NCI-H69 (cell line): ENCODE measurements at regions not wholly inside any gene's neighbourhood (a gene's known extent, or its start where the extent isn't known, plus 50 kb on each side); places are given as distances from the start of the nearest gene placed in this dataset.
A peak's percentile ranks its signal among the peaks of the same experiment; 100 is the strongest.
"Not testable (repeated sequence)": the region's sequence is repeated elsewhere in the genome, so short reads cannot be mapped to it uniquely, and the experiment has no call there.

ENCODE experiments used
- DNase-seq: peaks from one replicate; lab custom pipeline; 2025; lab: John Stamatoyannopoulos, UW

DNA sequence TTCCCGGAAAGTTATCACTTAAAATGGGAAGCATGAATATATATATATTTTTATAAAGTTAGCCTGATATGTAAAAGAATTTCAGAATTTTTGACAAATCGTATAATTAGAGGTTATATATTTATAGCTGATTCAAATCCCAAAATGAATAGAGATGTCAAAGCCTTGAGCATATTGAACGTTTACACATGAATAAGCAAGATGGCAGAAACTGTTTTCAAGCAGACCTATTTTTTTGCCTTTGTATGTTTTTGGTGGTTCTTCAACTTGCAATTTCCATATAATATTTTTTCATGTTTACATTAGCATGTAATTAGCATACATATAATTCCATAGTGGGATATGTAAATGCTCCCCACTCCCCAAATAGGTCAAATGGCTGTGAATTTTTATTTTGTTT is 189.9 kb downstream of the PRL start:
- DNase-seq, result no peak

- DNase-seq, result no peak
These were observed 188.6 kb downstream of the PRL start for GRCh38 chr6:22108199-22108598.

GRCh38 chr6:22110061-22110460 is 186.8 kb downstream of the PRL start:
- no peak for DNase-seq

- DNase-seq, result no peak
These were observed 184.4 kb downstream of the PRL start for GRCh38 chr6:22112461-22112860.

GRCh38 chr6:22113026-22113766 is 183.6 kb downstream of the PRL start:
- DNase-seq, result no peak

GRCh38 chr6:22115559-22115958 is 181.3 kb downstream of the PRL start:
- DNase-seq, result peak; percentile 93

DNA sequence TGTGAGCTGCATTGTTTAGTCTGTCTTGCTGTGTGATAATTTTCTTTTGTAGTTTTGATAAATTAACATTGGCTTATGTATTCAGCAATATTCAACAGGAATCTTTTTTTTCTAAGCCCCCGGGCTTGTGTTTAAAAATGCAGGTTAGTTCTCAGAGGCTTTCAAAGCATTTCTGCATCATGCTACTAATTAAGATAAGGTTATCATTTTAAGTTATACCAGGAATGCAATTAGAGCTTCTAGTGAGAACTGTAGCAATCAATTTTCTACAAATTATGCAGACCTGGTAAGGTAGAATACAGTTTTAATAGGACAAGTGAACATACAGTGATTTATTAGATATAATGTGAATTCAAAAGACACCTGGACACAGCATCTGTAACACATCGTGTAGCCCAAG is 179.2 kb downstream of the PRL start:
- peak; percentile 42 for DNase-seq

GRCh38 chr6:22119500-22119899 is 177.3 kb downstream of the PRL start:
- DNase-seq, result no peak

DNA sequence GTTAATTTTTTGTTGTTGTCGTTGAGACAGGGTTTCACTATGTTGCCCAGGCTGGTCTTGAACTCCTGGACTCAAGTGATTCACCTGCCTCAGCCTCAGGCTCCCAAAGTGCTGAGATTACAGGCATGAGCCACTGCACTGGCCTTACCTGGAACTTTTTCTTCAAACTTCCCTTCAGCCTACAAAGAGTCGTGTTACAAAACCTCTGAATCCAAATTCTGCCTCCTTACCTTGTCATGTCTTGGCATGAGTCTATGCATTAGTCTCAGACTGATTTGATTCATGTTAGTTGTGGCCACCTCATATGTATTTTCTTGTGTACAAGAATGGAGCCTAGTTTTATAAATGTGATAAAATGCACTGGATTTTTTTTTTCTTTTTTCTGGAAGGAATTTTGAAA is 172.1 kb downstream of the PRL start:
- no peak for DNase-seq

DNA sequence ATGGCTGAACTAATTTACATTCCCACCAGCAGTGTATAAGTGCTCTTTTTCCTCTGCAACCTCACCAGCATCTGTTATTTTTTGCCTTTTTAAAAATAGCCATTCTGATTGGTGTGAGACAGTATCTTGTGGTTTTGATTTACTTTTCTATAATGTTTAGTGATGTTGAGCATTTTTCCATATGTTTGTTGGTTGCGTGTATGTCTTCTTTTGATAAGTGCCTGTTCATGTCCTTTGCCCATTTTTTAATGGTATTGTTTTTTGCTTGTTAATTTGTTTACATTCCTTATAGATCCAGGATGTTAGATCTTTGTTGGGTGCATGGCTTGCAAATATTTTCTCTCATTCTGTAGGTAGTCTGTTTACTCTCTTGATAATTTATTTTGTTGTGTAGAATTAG is 169.9 kb downstream of the PRL start:
- no peak for DNase-seq

- no peak for DNase-seq
These were observed 167.1 kb downstream of the PRL start for GRCh38 chr6:22129751-22130150.

GRCh38 chr6:22132656-22133055 is 164.2 kb downstream of the PRL start:
- no peak for DNase-seq

GRCh38 chr6:22133357-22133756 is 163.5 kb downstream of the PRL start:
- DNase-seq, result peak; percentile 87

DNA sequence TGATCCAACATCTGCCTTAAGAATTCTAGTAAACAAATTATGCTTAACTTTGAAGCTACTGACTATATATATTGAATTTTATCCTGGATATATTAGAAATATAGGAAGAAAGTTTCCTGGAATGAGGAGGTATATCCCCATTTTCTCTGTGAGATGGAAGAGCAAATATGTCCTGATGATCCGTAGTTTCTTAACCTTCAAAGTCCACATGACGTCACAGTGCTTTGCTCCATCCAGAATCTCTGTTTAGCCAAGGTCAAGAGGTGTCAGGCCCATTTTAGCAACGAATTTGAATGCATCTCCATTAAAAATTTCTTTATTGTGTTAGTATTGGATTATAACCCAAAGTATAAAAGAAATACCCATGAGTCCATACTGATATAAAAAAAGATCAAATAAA is 162.5 kb downstream of the PRL start:
- DNase-seq, result no peak

DNA sequence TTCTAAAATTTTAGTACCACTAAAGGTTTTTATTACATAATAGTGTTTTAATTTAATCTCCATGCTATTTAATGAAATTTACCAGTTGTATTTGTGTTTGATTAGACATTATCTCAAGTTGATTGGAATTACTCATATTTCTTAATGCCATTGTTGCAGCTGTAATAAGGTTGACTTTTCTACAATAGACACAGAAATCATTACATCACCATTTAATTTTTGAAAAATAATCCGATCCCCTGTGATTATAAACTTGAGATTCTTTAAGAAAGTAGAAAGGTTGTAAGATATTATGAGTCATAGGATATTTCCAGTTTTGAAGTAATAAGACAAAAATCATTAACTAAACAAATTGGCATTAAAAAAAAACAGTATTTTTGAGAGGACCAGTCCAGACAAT is 161.4 kb downstream of the PRL start:
- DNase-seq, result no peak

DNA sequence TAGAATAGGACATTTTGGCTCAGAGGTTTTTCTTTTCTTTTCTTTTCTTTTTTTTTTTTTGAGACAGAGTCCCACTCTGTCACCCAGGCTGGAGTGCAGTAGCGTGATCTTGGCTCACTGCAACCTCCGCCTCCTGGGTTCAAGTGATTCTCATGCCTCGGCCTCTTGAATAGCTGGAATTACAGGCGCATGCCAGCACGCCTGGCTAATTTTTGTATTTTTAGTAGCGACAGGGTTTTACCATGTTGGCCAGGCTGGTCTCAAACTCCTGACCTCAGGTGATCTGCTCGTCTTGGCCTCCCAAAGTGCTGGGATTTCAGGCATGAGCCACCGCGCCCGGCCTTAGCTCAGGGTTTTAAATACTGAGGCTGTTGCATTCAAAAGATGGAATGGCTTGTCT is 156.1 kb downstream of the PRL start:
- not testable (repeated sequence) for DNase-seq

DNA sequence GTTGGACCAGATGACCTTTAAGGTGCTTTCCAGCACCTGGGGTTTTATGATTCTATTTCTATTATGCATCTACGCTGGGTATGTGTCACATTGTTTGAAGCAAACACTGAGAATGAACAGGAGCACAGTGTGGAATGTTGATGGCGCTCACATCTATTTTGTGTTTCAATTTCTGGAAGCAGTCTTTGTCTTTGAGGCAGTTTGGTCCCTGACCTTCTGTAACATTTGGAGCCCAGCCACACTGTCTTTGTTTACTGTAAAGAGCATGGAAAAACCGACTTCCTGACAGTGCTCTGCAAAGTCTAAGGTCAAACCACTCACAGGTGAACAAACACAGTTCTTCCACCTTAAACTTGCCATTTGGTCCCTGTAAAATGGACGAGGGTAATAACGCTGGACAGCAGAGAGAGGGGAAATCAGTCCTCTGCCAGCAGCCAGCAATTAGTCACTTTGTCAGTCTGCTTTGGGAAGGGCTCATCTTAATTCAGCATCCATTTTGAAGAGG is 155.5 kb downstream of the PRL start:
- DNase-seq, result peak; percentile 99

- no peak for DNase-seq
These were observed 154.0 kb downstream of the PRL start for GRCh38 chr6:22142856-22143255.

DNA sequence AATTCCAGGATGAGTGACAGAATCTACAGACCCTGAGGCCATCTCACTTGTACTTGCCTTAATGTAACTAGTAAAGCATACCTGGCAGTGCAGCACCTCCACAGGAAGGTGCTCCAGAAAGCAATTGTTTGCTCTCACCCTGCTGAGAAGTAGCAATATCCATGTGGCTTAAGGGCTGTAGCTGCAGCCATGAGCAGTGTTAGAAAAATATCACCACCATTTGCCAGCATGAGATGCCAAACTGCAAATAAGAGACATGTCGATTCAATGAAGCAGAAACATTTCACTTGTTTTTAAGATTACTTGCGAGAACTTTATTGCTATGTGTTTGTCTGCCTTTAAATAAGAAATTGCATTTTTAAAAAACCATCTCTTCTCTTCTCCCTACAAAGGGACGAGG is 151.5 kb downstream of the PRL start:
- DNase-seq, result peak; percentile 92

DNA sequence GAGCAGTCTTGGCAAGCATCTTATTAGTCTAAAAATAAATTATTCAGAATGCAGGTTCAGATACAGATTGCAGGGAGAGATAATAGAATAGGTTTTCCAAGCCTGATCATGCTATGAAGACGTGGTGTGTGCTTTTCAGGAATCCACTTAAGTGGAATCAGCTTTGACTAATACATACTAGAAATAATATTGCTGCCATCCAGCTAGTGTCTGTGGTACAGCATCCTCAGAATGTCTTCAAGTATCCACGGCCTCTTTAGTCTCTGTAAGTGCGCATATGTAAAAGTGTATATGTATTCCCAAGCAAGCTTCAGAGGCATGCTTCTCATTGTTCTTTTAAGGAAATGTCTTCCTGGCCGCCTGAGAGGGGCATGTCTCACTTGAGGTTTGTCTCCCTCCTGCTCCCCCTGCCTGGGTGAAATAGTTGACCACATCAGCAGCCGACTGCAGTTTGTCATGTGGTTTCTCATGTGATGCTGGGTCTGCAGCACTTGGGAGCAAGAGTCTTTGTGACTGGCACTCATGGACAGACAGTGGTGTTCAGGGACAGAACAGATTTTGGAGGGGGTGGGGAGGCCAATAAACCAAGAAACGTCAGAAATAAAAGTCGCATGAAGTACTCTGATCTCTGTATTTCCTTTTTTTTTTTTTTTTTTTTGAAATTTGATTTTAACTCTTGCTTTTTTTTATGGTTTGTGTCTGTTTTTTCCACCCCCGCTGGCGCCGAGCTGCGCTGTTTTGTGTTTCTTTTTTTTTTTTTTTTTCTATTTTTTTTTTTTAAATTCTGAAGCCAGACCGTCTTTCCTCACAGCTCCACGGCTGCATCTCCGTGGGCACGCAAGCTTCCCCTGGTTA is 150.8 kb downstream of the PRL start:
- DNase-seq, result peak; percentile 94

GRCh38 chr6:22146678-22146930 is 150.2 kb downstream of the PRL start:
- DNase-seq, result peak; percentile 82

DNA sequence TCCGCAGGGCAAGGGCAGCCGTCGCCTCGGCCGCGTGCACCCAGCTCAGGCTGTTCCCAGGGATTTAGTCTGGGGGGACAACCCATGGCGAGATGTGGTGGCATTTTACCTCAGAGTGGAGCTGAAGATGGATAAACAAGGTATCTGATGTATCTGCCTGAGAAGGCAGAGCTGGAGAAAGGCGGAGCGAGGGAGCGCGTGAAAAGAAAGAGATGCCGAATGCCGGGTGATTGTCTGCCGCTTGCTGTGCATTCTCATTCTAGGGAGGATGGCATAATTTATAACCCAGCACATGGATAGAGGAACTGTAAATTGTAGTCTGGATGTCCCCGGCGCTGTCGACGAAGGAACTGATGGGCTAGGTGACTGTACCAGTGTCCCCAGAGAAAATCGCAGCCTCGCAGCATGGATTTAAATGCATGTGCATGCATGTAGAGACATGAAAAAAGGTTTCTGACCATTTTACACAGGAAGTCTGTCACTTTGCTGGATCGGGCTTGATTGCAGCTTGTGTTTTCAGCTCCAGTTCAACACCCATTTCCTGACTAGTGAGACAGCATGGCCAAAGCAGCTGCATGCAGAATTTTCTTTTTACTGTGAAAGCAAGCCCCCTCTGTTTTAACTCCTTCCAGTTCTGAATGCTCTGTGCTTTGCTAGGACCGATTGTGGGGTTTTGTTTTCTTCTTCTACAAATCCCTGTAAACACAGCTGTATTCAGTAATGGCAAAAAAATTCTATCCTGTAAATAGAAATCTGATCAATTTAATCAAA is 149.7 kb downstream of the PRL start:
- peak; percentile 91 for DNase-seq
